Right atrium auricular region (tissue), 2 donors: ENCODE measurements at regions not wholly inside any gene's neighbourhood (a gene's known extent, or its start where the extent isn't known, plus 50 kb on each side); places are given as distances from the start of the nearest gene placed in this dataset.

Experiments used
- DNase-seq: peaks from one replicate; pipeline ENCODE4 v3.0.0-alpha.2; 2019; ENCODE audit warnings: low spot score
- H3K27ac ChIP-seq, 2 donors: fragments of 200-600 bp; sonication (generic); 1 replicate in 1 of 2; 2 replicates in 1 of 2; pipeline ENCODE4 v1.5.1; 2016 to 2019
- H3K27me3 ChIP-seq, 2 donors: fragments of 200-600 bp; sonication (generic); one replicate each; pipeline versions ENCODE4 v1.5.1 to v1.6.0; 2017 to 2019
- H3K36me3 ChIP-seq: fragments of 200-600 bp; sonication (generic); one replicate; pipeline ENCODE4 v1.5.1; 2016
- H3K4me1 ChIP-seq, 2 donors: fragments of 200-600 bp; sonication (generic); one replicate each; pipeline versions ENCODE4 v1.5.1 to v1.6.0; 2017 to 2019
- H3K4me3 ChIP-seq, 2 donors: fragments of 200-600 bp; sonication (generic); 1 replicate in 1 of 2; 2 replicates in 1 of 2; pipeline ENCODE4 v1.5.1; 2017 to 2019; ENCODE audit warnings: mild to moderate bottlenecking in 1 of 2, moderate library complexity in 1 of 2
- H3K9me3 ChIP-seq, 2 donors: fragments of 200-600 bp; sonication (generic); one replicate each; pipeline ENCODE4 v1.5.1; 2019
- TF ChIP-seq, protein P1 (sequence below), 2 donors: fragments of 200-600 bp; sonication (generic); IDR thresholded peaks; one replicate each; pipeline ENCODE4 v1.5.1; 2019; ENCODE audit warnings: antibody characterized with exemption in 2 of 2

DNA sequence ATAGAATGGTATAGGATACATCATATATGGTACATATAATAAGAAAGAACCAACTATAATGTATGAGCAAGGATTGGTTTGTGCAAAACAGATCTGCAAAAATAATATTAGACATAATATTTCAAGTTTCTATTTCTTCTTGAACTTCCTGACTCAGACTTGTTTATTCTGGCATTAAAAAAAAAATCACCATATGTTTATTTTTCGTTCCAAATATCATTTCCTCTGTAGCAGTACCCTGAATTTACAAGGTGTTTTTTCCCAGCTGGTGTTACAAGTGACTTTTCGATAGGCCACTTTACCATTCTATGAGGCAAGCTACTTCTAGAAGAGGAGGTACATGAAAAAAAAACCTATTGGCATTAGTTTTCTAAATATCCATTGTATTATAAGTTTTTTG lies 785.0 kb downstream of the PDCD6IP start:
- Histone ChIP-seq H3K4me1 (no peaks in the 10 kb centered on the region), H3K4me3 (no peak overlapping the region), H3K9me3 (peaks cover 0 to 8% of the 10 kb centered on the region in 2 donors), H3K36me3 (no peaks in the 10 kb centered on the region), H3K27me3 (no peaks in the 10 kb centered on the region), H3K27ac (no peak overlapping the region)
- no peak for DNase-seq
- TF ChIP-seq, protein P1, sequence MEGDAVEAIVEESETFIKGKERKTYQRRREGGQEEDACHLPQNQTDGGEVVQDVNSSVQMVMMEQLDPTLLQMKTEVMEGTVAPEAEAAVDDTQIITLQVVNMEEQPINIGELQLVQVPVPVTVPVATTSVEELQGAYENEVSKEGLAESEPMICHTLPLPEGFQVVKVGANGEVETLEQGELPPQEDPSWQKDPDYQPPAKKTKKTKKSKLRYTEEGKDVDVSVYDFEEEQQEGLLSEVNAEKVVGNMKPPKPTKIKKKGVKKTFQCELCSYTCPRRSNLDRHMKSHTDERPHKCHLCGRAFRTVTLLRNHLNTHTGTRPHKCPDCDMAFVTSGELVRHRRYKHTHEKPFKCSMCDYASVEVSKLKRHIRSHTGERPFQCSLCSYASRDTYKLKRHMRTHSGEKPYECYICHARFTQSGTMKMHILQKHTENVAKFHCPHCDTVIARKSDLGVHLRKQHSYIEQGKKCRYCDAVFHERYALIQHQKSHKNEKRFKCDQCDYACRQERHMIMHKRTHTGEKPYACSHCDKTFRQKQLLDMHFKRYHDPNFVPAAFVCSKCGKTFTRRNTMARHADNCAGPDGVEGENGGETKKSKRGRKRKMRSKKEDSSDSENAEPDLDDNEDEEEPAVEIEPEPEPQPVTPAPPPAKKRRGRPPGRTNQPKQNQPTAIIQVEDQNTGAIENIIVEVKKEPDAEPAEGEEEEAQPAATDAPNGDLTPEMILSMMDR (IDR thresholded peaks at IDR 0.05) = no peak

DNA sequence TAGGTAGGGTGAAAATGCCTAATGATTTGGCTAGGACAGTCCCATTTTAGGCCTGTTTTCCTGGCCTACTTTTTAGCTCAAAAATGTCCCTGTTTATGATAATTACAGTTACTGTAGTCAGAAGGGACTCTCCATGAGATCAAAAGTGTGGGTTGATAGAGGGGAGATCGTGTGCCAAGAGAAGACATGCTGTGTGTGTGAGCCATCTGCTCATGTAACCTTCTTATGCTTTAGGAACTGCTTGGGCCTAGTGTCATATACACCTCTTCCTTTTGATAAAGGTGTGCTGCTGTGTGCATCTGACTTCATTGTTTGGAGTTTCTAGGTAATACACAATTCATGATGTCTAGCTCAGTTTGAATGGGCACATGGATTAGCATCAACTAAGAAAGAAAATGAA lies 786.5 kb downstream of the PDCD6IP start:
- no peak for DNase-seq
- Histone ChIP-seq H3K27me3 (no peaks in the 10 kb centered on the region), H3K27ac (no peak overlapping the region), H3K36me3 (no peaks in the 10 kb centered on the region), H3K9me3 (peaks cover 0 to 8% of the 10 kb centered on the region in 2 donors), H3K4me3 (no peak overlapping the region), H3K4me1 (no peaks in the 10 kb centered on the region)
- TF ChIP-seq, protein P1 (IDR thresholded peaks at IDR 0.05) = no peak

DNA sequence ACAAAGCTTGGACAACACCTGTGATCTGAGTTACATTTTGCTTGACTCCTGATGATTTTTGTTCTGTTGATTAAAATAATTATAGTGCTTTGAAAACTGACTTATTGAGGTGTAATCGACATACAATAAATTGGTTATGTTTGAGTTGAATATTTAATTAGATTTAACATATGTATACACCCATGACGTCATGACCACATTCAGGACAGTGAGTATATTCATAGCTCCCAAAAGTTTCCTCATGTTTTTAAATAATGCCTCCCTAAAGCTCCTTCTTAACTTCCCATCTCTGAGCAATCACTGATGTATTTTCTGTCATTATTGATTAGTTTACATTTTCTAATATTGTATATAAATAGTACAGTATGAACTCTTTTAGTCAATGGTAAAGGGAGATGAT lies 801.2 kb downstream of the PDCD6IP start:
- DNase-seq = no peak
- no peak overlapping the region for H3K27ac ChIP-seq
- no peak overlapping the region for H3K4me3 ChIP-seq
- peaks cover 0 to 4% of the 10 kb centered on the region in 2 donors for H3K9me3 ChIP-seq
- H3K36me3 ChIP-seq = no peaks in the 10 kb centered on the region
- no peaks in the 10 kb centered on the region for H3K4me1 ChIP-seq
- H3K27me3 ChIP-seq = no peaks in the 10 kb centered on the region
- TF ChIP-seq, protein P1 (IDR thresholded peaks at IDR 0.05) = no peak

DNA sequence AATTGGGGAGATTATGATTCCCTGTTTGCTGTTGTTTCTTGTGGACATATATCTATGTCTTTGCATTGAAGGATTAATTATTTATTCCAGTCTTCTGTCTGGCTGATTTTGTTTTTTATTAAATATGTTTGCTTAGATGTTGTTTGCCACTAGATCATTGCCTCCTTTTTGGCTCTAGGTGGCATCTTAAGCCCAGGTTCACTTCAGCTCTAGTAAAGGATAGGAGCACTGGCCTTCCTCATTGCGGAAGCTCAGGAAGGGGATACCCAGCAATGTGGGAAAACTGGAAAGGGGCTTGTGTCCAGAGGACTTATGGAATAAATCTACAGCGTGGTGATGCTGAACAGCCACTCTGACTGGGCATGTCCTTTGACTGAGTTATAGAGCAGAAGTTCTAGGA lies 821.6 kb downstream of the PDCD6IP start:
- Histone ChIP-seq H3K36me3 (no peaks in the 10 kb centered on the region), H3K27me3 (no peaks in the 10 kb centered on the region), H3K9me3 (peaks cover 0 to 67% of the 10 kb centered on the region in 2 donors), H3K27ac (no peak overlapping the region), H3K4me1 (no peaks in the 10 kb centered on the region), H3K4me3 (no peak overlapping the region)
- TF ChIP-seq, protein P1 (IDR thresholded peaks at IDR 0.05) = no peak
- no peak for DNase-seq

DNA sequence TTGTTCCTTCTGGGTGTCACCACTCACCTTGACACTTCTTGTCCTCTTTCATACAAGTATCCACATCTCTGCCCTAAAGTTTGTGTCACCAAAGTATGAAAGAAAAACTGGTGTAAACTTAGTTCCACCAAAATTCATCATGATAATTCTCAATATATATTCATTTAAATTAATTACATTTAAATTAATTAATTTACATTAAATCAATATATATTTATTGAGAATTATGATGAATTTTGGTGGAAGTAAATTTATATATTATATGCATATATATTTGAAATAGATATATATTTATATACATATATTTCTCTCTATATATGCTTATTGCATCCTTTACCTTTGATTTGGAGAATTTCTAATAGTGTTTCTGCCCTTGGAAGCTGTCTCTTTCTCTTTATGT lies 828.3 kb downstream of the PDCD6IP start:
- TF ChIP-seq, protein P1 (IDR thresholded peaks at IDR 0.05) = no peak
- no peak overlapping the region for H3K4me3 ChIP-seq
- H3K36me3 ChIP-seq = no peaks in the 10 kb centered on the region
- DNase-seq = no peak
- no peaks in the 10 kb centered on the region for H3K4me1 ChIP-seq
- H3K27ac ChIP-seq = no peak overlapping the region
- peaks cover 0 to 23% of the 10 kb centered on the region in 2 donors for H3K9me3 ChIP-seq
- no peaks in the 10 kb centered on the region for H3K27me3 ChIP-seq

DNA sequence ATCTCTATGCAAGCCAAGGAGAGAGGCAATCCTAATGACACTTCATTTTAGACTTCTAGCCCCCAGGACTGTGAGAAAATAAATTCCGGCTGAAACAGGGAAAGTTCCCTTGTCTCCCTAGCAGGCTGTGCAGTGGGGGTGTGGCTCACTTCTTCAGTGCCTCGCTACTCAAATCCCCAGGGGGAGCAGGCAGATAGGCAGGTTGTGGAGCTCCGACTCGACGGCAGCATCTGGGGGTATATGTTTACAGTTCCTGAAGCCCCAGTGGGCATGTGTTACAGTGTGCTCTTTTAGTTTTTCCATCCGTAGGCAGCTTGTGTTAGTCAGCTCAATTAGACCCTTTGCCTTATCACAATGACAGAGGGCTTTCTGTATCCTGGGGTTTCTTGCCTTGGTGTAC lies 836.5 kb downstream of the PDCD6IP start:
- Histone ChIP-seq H3K27me3 (no peaks in the 10 kb centered on the region), H3K27ac (no peak overlapping the region), H3K9me3 (no peaks in the 10 kb centered on the region), H3K4me3 (no peak overlapping the region), H3K36me3 (no peaks in the 10 kb centered on the region), H3K4me1 (no peaks in the 10 kb centered on the region)
- DNase-seq = no peak
- TF ChIP-seq, protein P1 (IDR thresholded peaks at IDR 0.05) = no peak
